Fibroblast of villous mesenchyme (primary cell): ENCODE measurements at regions not wholly inside any gene's neighbourhood (a gene's known extent, or its start where the extent isn't known, plus 50 kb on each side); places are given as distances from the start of the nearest gene placed in this dataset.

Source experiments
- DNase-seq: peaks from one replicate; pipeline ENCODE4 v3.0.0-alpha.2; 2010; ENCODE audit warnings: low read depth
- H3K4me3 ChIP-seq: 2 replicates; pipeline ENCODE4 v1.5.1; 2011; ENCODE audit warnings: low read depth, mild to moderate bottlenecking, low read length
- TF ChIP-seq, protein P1 (sequence below): IDR thresholded peaks from 2 replicates; pipeline ENCODE4 v1.5.1; 2012; ENCODE audit warnings: low read depth, mild to moderate bottlenecking, low read length; ENCODE audit not compliant: insufficient read depth

DNA sequence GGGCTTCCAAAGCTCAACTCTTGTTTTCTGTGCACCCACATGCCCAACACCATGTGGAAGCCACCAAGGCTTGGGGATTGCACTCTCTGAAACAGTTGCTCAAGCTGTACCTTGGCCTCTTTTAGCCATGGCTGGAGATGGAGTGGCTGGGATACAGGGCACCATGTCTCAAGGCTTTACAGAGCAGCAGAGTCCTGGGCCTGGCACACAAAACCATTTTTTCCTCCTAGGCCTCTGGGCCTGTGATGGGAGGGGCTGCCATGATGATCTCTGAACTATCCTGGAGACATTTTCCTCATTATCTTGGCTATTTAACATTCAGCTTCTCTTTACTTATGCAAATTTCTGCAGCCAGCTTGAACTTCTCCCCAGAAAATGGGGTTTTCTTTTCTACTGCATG lies 179.7 kb upstream of the LRP1B start:
- no peak for DNase-seq
- no peak overlapping the region for H3K4me3 ChIP-seq
- TF ChIP-seq, protein P1, sequence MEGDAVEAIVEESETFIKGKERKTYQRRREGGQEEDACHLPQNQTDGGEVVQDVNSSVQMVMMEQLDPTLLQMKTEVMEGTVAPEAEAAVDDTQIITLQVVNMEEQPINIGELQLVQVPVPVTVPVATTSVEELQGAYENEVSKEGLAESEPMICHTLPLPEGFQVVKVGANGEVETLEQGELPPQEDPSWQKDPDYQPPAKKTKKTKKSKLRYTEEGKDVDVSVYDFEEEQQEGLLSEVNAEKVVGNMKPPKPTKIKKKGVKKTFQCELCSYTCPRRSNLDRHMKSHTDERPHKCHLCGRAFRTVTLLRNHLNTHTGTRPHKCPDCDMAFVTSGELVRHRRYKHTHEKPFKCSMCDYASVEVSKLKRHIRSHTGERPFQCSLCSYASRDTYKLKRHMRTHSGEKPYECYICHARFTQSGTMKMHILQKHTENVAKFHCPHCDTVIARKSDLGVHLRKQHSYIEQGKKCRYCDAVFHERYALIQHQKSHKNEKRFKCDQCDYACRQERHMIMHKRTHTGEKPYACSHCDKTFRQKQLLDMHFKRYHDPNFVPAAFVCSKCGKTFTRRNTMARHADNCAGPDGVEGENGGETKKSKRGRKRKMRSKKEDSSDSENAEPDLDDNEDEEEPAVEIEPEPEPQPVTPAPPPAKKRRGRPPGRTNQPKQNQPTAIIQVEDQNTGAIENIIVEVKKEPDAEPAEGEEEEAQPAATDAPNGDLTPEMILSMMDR = no peak

DNA sequence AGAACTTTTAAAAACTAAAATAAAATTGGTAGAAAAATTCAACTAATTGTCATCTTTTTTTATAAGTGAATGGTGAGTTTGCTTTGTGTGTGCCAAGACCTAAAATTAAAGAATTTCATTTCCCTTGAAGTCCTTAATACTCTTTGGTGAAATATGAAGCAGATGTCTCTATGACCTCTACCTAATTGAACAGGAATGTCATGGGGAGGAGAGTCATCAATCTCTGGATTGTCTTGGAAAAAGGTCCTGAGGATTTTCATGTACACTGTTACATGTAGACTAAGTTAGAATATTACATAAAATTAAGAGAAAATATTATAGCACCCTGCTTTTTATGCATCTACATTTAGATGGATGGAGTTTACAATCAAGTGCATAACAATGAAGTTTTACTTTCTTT lies 177.9 kb upstream of the LRP1B start:
- no peak for DNase-seq
- TF ChIP-seq, protein P1 = no peak
- no peak overlapping the region for H3K4me3 ChIP-seq

DNA sequence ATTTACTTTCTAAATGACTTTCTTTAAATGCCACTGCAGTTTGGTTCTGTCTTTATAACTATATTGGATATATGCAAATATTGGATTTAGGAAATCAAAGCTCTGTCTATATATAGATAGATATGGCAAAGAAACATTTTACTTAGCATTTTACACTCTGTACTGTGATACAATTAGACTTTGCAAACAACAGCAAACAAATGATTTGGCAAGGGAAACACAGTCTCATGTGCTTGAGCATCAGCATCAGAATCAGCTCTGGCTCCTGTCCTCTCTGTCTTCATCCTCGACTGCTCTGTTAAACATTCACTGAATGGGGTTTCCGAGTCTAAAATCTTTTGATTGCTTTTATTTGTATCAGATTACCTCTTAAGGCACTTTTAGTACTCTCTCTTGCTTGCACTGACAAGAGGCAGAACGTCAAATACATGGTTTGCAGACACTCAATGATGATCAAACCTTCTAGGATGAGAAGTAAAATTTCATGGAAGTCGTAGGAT lies 176.8 kb upstream of the LRP1B start:
- H3K4me3 ChIP-seq = no peak overlapping the region
- DNase-seq = no peak
- TF ChIP-seq, protein P1 = no peak

DNA sequence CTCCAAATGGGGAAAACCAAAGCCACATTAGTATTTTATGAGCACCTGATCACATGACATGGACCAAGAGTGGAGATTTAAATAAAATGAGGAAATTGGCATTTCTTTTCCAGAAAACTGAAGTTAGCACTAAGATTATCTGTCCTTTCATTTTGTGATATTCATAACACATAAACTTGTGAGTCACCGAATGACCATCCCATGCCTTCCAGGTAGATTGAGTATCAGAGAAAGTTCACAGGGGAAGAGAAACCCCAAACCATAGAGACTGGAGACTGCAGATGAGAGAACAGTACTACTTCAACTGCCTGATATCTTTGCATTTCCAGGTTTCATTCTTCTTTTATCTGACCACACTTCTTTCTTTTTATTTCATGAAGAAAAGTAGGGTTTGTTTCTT lies 176.3 kb upstream of the LRP1B start:
- TF ChIP-seq, protein P1 = no peak
- H3K4me3 ChIP-seq = no peak overlapping the region
- no peak for DNase-seq

DNA sequence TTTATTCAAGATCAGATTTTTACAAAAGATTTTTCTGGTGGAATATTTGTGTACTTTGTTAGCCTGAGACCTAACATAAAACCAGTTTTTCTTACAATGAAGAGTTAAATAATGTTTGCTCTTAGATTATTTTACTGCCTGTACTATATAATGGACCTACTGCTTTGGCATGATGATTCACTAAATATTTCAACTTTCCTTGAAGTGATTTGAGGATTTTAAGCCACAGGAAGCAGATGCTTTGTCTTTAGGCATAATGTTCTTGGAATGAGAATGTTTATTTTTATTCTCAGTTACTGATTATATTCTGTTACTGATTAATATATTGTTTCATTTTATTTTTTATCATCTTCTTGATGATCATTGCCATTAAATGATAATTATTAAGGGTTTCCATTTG lies 175.3 kb upstream of the LRP1B start:
- no peak for DNase-seq
- TF ChIP-seq, protein P1 = no peak
- no peak overlapping the region for H3K4me3 ChIP-seq

DNA sequence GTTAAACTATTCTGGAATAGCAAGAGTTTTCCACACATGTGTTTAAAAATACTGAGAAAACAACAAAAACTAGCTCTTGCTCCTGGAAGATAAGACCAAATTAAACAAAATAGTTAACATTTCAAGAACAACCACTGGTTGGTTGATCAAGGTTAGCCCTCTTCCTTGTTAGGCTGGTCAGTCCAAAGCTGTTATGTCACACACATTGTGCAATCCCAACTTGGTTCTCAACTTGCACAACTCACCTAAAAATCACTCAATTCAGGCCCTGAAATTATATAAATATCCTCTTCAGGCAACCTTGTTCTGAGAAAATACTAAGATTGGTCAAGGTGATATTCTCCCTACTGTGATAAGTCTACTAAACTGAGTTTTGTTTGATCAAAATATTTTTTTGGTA lies 169.7 kb upstream of the LRP1B start:
- TF ChIP-seq, protein P1 = no peak
- H3K4me3 ChIP-seq = no peak overlapping the region
- DNase-seq = no peak

DNA sequence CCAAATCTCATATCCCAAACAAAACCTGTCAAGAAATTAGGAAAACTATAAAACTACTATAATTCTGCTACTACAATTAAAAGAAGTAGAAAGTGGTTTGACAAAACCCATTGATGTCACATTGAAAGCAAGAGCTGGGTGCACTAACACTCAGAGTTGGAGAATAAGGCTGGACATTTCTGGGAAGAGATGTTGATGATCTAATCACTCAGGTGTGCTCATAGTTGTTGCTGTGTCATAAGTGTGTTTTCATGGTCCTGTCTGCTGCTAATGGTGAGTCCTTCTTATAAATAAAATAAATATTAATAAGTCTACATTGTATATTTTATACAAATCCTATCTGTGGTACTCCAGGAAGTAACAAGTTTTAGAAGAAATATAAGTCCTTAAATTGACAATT lies 168.2 kb upstream of the LRP1B start:
- TF ChIP-seq, protein P1 = no peak
- no peak overlapping the region for H3K4me3 ChIP-seq
- DNase-seq = no peak
